Stimulated activated naive B cell treated with anti-CD40 and anti-IgM and Interleukin-4, amounts not matched to agents 10 μg/mL and 1 μg/mL and 100 μg/mL, for 72 hours (primary cell): ENCODE measurements at regions not wholly inside any gene's neighbourhood (a gene's known extent, or its start where the extent isn't known, plus 50 kb on each side); places are given as distances from the start of the nearest gene placed in this dataset.

Source experiments
- ATAC-seq, 2 donors: fragments of 150-1000 bp; cut with Tn5 transposase; replicated peaks; 2 replicates each; pipeline ENCODE4 v1.10.0; 2021; ENCODE audit warnings: moderate library complexity in 1 of 2
- DNase-seq: peaks from one replicate; pipeline ENCODE4 v3.0.0; 2021
- H3K27ac Mint-ChIP-seq: one replicate; pipeline ENCODE4 v1.8.0; 2022; ENCODE audit warnings: mild to moderate bottlenecking, mixed read lengths
- H3K27me3 Mint-ChIP-seq, 2 donors: one replicate each; pipeline ENCODE4 v1.8.0; 2022; ENCODE audit warnings: mixed read lengths in 2 of 2
- H3K36me3 Mint-ChIP-seq, 2 donors: one replicate each; pipeline ENCODE4 v1.8.0; 2022; ENCODE audit warnings: mixed read lengths in 2 of 2, mild to moderate bottlenecking in 1 of 2
- H3K4me1 Mint-ChIP-seq, 2 donors: one replicate each; pipeline ENCODE4 v1.8.0; 2022; ENCODE audit warnings: mixed read lengths in 2 of 2, mild to moderate bottlenecking in 1 of 2
- H3K4me3 Mint-ChIP-seq, 2 donors: one replicate each; pipeline ENCODE4 v1.8.0; 2022; ENCODE audit warnings: mild to moderate bottlenecking in 2 of 2, mixed read lengths in 2 of 2, moderate library complexity in 1 of 2
- H3K9me3 Mint-ChIP-seq, 2 donors: one replicate each; pipeline ENCODE4 v1.8.0; 2022; ENCODE audit warnings: mixed read lengths in 2 of 2, mild to moderate bottlenecking in 1 of 2

DNA sequence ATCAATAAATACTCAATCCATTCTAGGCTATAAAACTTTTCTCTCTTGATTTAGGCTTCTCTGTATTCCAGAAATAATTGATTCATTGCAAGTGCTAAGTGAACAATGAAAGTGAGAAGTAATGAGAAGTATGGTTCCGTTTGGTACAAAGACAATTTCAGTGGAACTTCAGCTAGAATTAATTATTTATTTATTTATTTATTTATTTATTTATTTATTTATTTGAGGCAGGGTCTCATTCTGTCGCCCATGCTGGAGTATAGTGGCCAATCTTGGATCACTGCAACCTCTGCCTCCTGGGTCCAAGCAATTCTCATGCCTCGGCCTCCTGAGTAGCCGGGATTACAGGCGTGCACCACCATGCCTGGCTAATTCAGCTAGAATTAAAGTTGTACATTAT, 262.1 kb downstream of the B3GLCT start:
- H3K27ac Mint-ChIP-seq: no peak overlapping the region
- H3K4me1 Mint-ChIP-seq: no peaks in the 10 kb centered on the region
- H3K9me3 Mint-ChIP-seq: no peaks in the 10 kb centered on the region
- ATAC-seq (no peak), DNase-seq (no peak)
- no peak overlapping the region for H3K4me3 Mint-ChIP-seq
- no peaks in the 10 kb centered on the region for H3K36me3 Mint-ChIP-seq
- H3K27me3 Mint-ChIP-seq: no peaks in the 10 kb centered on the region

GRCh38 chr13:31462766-31463165, 263.0 kb downstream of the B3GLCT start:
- ATAC-seq (no peak), DNase-seq (no peak)
- H3K9me3 Mint-ChIP-seq: peaks cover 0 to 2% of the 10 kb centered on the region in 2 donors
- H3K4me3 Mint-ChIP-seq: no peak overlapping the region
- H3K36me3 Mint-ChIP-seq: no peaks in the 10 kb centered on the region
- H3K4me1 Mint-ChIP-seq: no peaks in the 10 kb centered on the region
- H3K27me3 Mint-ChIP-seq: peaks cover 4 to 7% of the 10 kb centered on the region in 2 donors
- no peak overlapping the region for H3K27ac Mint-ChIP-seq

DNA sequence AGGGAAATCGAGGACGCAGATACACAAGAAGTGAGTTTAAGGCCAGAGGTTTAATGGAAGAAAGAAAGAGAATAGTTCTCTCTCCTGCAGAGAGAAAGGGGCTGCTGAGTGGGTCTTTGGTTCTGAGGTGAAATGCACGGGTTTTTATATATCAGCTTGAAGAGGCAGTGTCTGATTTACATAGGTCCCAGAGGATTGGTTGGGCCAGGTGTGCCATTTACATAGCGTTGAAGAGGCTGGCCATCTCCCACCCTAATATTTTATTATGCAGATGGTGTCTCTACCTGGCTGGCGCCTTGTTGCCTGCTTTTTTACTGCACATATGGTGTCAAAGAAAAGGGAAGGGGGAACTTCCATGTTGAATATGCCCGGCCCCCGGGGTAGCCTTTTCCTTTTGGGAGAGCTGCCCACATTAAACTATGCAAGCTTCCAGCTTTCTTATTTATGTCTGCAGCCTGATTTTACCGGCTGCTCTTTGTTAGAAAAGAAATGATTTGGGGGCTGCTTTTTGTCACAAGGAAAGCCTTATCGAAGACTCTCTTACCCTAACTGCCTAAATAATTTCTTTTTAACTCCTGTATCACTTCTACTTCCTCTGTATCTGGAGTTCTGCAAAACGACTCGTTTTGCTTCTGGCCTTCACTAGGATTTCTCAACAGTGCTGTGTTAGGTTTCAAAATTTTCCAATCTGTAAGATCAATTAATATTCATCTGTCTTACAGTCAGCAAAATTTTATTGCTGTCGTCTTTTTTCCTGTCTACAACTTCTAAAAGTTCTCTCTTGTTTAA, 268.5 kb downstream of the B3GLCT start:
- peaks cover 0 to 4% of the 10 kb centered on the region in 2 donors for H3K9me3 Mint-ChIP-seq

GRCh38 chr13:31469377-31469776, 269.6 kb downstream of the B3GLCT start:
- Mint-ChIP-seq H3K36me3 (no peaks in the 10 kb centered on the region), H3K4me3 (no peak overlapping the region), H3K9me3 (peaks cover 0 to 4% of the 10 kb centered on the region in 2 donors), H3K27me3 (peaks cover 4 to 7% of the 10 kb centered on the region in 2 donors), H3K4me1 (no peaks in the 10 kb centered on the region), H3K27ac (no peak overlapping the region)
- ATAC-seq (no peak), DNase-seq (no peak)

More for the DNA sequence above, 268.5 kb downstream of the B3GLCT start:
- H3K4me1 Mint-ChIP-seq: no peaks in the 10 kb centered on the region
- DNase-seq (no peak), ATAC-seq (no peak)
- H3K27me3 Mint-ChIP-seq: peaks cover 4 to 7% of the 10 kb centered on the region in 2 donors
- no peak overlapping the region for H3K27ac Mint-ChIP-seq
- H3K4me3 Mint-ChIP-seq: no peak overlapping the region
- H3K36me3 Mint-ChIP-seq: no peaks in the 10 kb centered on the region

GRCh38 chr13:31476266-31476665, 263.1 kb upstream of the RXFP2 start:
- H3K4me1 Mint-ChIP-seq: no peaks in the 10 kb centered on the region
- peaks cover 0 to 6% of the 10 kb centered on the region in 2 donors for H3K9me3 Mint-ChIP-seq
- no peak overlapping the region for H3K4me3 Mint-ChIP-seq
- peaks cover 0 to 5% of the 10 kb centered on the region in 2 donors for H3K27me3 Mint-ChIP-seq
- no peak overlapping the region for H3K27ac Mint-ChIP-seq
- no peaks in the 10 kb centered on the region for H3K36me3 Mint-ChIP-seq
- ATAC-seq (no peak), DNase-seq (no peak)

DNA sequence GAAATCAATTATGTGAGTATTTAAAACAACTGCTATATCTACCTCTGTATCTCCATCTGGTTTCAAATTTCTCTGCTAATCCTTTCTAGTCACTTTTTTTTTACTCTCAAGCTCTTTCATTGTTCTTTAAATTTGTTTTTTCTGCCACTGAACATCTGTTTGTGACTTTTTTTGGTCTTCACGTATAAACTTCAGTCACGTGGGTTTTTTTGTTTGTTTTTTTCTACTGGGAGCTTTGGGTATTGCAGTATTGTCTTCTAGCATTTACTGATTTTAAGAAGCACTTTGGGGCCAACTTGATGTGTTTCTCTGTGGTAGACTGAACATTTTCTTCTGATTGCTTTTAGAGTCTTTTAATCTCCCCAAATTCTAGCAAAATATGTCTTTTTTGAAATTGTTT, 262.6 kb upstream of the RXFP2 start:
- no peak overlapping the region for H3K4me3 Mint-ChIP-seq
- peaks cover 0 to 6% of the 10 kb centered on the region in 2 donors for H3K9me3 Mint-ChIP-seq
- no peak overlapping the region for H3K27ac Mint-ChIP-seq
- ATAC-seq (no peak), DNase-seq (no peak)
- no peaks in the 10 kb centered on the region for H3K36me3 Mint-ChIP-seq
- no peaks in the 10 kb centered on the region for H3K4me1 Mint-ChIP-seq
- H3K27me3 Mint-ChIP-seq: peaks cover 0 to 5% of the 10 kb centered on the region in 2 donors

- H3K4me1 Mint-ChIP-seq: no peaks in the 10 kb centered on the region
- peaks cover 0 to 5% of the 10 kb centered on the region in 2 donors for H3K27me3 Mint-ChIP-seq
- peaks cover 0 to 5% of the 10 kb centered on the region in 2 donors for H3K9me3 Mint-ChIP-seq
- DNase-seq (no peak), ATAC-seq (no peak)
- H3K27ac Mint-ChIP-seq: no peak overlapping the region
- no peaks in the 10 kb centered on the region for H3K36me3 Mint-ChIP-seq
- no peak overlapping the region for H3K4me3 Mint-ChIP-seq
Observed at GRCh38 chr13:31477961-31478360, 261.4 kb upstream of the RXFP2 start.

- Mint-ChIP-seq H3K36me3 (no peaks in the 10 kb centered on the region), H3K27ac (no peak overlapping the region), H3K9me3 (peaks cover 0 to under 1% of the 10 kb centered on the region in 2 donors), H3K4me1 (no peaks in the 10 kb centered on the region), H3K27me3 (no peaks in the 10 kb centered on the region), H3K4me3 (no peak overlapping the region)
- DNase-seq: no peak
- ATAC-seq: no peak
Observed at GRCh38 chr13:31485183-31485582, 254.1 kb upstream of the RXFP2 start.

- Mint-ChIP-seq H3K4me1 (no peaks in the 10 kb centered on the region), H3K36me3 (no peaks in the 10 kb centered on the region), H3K27me3 (no peaks in the 10 kb centered on the region), H3K4me3 (no peak overlapping the region), H3K27ac (no peak overlapping the region), H3K9me3 (no peaks in the 10 kb centered on the region)
- ATAC-seq (no peak), DNase-seq (no peak)
Observed at GRCh38 chr13:31485651-31486051, 253.7 kb upstream of the RXFP2 start.

DNA sequence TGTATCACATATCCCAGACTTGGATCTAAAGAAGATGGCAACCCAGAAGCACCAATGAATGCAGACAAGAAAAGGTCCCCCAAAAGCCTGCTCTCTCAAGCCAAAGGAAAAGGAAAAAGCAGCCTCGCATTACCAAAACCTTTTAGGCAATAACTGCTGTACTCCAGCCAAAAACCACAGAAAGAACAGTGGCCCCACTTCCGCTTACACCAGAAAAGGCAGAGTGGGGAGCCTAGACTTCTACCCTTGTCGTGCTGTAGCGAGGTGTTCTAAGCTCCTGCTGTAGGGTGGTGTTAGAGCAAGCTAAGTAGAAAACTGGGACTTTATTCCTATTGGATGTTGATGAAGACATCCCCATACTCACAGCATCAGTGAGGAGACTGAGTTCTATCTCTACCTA, 244.0 kb upstream of the RXFP2 start:
- DNase-seq (no peak), ATAC-seq (no peak)
- peaks cover 10 to 13% of the 10 kb centered on the region in 2 donors for H3K9me3 Mint-ChIP-seq

DNA sequence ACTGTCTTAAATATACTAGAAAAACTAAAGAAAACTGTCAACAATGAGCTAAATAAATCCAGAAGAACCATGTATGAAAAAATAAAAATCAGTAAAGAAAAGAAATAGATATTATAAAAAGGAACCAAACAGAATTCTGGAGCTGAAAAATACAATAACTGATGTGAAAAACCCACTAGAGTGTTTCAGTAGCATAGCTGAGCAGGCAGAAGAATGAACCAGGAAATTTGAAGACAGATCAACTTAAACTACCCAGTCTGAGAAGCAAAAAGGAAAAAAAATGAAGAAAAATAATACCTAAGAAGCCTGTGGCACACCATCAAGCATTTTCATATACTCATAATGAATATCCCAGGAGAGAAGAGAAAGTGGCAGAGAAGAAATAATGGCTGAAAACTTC, 240.1 kb upstream of the RXFP2 start:
- Mint-ChIP-seq H3K27ac (no peak overlapping the region), H3K36me3 (peaks cover 0 to 6% of the 10 kb centered on the region in 2 donors), H3K4me1 (no peaks in the 10 kb centered on the region), H3K9me3 (peaks cover 12 to 17% of the 10 kb centered on the region in 2 donors), H3K27me3 (no peaks in the 10 kb centered on the region), H3K4me3 (no peak overlapping the region)
- DNase-seq: no peak
- ATAC-seq: no peak

More for the DNA sequence above, 244.0 kb upstream of the RXFP2 start:
- H3K4me3 Mint-ChIP-seq: no peak overlapping the region
- H3K27ac Mint-ChIP-seq: no peak overlapping the region
- no peaks in the 10 kb centered on the region for H3K27me3 Mint-ChIP-seq
- peaks cover 0 to 6% of the 10 kb centered on the region in 2 donors for H3K36me3 Mint-ChIP-seq
- no peaks in the 10 kb centered on the region for H3K4me1 Mint-ChIP-seq

DNA sequence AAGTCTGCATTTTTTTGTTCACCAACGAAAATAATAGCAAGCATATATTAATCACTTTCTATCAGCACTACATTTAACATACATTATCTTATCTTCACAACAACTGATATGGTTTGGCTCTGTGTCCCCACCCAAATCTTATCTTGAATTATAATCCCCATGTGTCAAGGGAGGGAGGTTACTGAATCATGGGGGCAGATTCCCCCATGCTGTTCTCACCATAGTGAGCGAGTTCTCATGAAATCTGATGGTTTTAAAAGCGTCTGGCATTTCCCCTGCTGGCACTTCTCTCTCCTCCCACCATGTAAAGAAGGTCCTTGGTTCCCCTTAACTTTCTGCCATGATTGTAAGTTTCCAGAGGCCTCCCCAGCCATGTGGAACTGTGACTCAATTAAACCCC, 235.7 kb upstream of the RXFP2 start:
- Mint-ChIP-seq H3K4me3 (no peak overlapping the region), H3K27me3 (no peaks in the 10 kb centered on the region), H3K27ac (no peak overlapping the region), H3K9me3 (peaks cover 8 to 13% of the 10 kb centered on the region in 2 donors), H3K4me1 (no peaks in the 10 kb centered on the region), H3K36me3 (peaks cover 0 to 6% of the 10 kb centered on the region in 2 donors)
- DNase-seq (no peak), ATAC-seq (no peak)

- H3K9me3 Mint-ChIP-seq: peaks cover 3 to 5% of the 10 kb centered on the region in 2 donors
- no peaks in the 10 kb centered on the region for H3K27me3 Mint-ChIP-seq
- ATAC-seq (no peak), DNase-seq (no peak)
- no peak overlapping the region for H3K27ac Mint-ChIP-seq
- no peaks in the 10 kb centered on the region for H3K4me1 Mint-ChIP-seq
- no peaks in the 10 kb centered on the region for H3K36me3 Mint-ChIP-seq
- H3K4me3 Mint-ChIP-seq: no peak overlapping the region
Observed at GRCh38 chr13:31504918-31505317, 234.4 kb upstream of the RXFP2 start.

DNA sequence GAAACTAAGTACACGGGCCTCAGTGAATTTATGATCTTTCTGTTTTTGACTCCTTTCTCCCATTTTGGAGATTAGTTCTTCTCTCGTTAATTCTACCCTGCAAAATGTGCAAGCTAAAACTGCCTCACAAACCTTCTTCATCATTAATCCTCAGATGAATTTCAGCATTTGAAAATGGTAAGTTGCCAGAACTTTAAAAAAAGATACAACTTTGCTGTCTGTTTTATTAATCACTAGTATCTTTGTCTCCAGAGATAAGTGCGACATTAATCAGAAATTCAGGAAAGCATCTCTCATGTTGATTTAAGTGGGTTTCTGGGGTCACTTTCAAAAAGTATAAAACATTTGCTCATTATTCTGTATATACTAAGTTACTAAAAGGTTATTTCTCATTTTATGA, 227.0 kb upstream of the RXFP2 start:
- Mint-ChIP-seq H3K9me3 (no peaks in the 10 kb centered on the region), H3K27me3 (no peaks in the 10 kb centered on the region), H3K4me1 (no peaks in the 10 kb centered on the region), H3K27ac (no peak overlapping the region), H3K36me3 (no peaks in the 10 kb centered on the region), H3K4me3 (no peak overlapping the region)
- ATAC-seq (no peak), DNase-seq (no peak)

DNA sequence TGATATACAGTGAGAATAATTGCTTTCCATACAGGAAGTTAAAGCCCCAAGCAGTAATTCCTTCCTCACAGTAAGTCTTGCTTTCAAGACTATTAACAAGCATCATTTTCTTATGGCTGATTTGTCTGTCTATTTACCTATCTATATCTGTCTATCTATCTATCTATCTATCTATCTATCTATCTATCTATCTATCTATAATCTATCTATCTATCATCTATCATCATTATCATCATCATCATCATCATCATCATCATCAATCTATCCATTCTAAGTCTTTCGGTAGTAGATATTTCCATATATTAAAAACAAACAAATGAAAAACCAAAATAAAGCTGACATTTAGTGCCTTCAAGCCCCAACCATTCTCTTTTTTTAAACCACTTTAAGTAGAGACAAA, 224.4 kb upstream of the RXFP2 start:
- DNase-seq (no peak), ATAC-seq (no peak)
- Mint-ChIP-seq H3K4me1 (no peaks in the 10 kb centered on the region), H3K27me3 (no peaks in the 10 kb centered on the region), H3K9me3 (no peaks in the 10 kb centered on the region), H3K4me3 (no peak overlapping the region), H3K27ac (no peak overlapping the region), H3K36me3 (no peaks in the 10 kb centered on the region)
